ENCODE measurements at regions not wholly inside any gene's neighbourhood (a gene's known extent, or its start where the extent isn't known, plus 50 kb on each side); places are given as distances from the start of the nearest gene placed in this dataset.

- no peak for TF ChIP-seq EZH2phosphoT487 (IDR thresholded peaks at IDR 0.05; ENCODE audit: borderline replicate concordance, low read depth, low read length)
- no peak for TF ChIP-seq CTCF (conservative IDR thresholded peaks at IDR 0.05; ENCODE audit: low read length)
Measured at GRCh38 chr5:88607492-88607891, 275.5 kb downstream of the MEF2C start.
